GM12872 (cell line): ENCODE measurements at regions not wholly inside any gene's neighbourhood (a gene's known extent, or its start where the extent isn't known, plus 50 kb on each side); places are given as distances from the start of the nearest gene placed in this dataset.

Source experiments
- TF ChIP-seq, protein P1 (sequence below): IDR thresholded peaks from 3 replicates; pipeline ENCODE4 v1.5.1; 2011; ENCODE audit warnings: low read depth, mild to moderate bottlenecking, low read length, moderate library complexity; ENCODE audit not compliant: insufficient read depth

DNA sequence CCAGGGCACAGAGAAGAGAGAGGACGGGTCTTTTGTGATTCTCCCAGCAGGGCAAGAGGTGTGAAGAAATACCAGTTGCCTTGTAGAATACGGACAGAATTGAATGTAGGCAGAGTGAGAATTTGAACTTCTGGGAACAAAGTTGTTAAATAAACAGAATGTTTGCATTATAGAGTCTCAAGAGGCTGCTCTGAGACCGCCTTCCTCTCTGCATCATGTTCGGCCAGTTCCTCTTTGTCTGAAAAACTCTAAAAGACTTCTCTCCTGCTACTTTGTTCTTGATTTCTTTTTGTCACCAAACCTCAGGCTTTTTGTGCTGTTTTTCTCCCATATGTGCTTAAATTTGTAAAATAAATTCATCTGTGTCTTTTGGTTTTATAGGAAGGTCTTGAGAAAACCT is 256.4 kb downstream of the DLEU7 start:
- TF ChIP-seq, protein P1, sequence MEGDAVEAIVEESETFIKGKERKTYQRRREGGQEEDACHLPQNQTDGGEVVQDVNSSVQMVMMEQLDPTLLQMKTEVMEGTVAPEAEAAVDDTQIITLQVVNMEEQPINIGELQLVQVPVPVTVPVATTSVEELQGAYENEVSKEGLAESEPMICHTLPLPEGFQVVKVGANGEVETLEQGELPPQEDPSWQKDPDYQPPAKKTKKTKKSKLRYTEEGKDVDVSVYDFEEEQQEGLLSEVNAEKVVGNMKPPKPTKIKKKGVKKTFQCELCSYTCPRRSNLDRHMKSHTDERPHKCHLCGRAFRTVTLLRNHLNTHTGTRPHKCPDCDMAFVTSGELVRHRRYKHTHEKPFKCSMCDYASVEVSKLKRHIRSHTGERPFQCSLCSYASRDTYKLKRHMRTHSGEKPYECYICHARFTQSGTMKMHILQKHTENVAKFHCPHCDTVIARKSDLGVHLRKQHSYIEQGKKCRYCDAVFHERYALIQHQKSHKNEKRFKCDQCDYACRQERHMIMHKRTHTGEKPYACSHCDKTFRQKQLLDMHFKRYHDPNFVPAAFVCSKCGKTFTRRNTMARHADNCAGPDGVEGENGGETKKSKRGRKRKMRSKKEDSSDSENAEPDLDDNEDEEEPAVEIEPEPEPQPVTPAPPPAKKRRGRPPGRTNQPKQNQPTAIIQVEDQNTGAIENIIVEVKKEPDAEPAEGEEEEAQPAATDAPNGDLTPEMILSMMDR = no peak

DNA sequence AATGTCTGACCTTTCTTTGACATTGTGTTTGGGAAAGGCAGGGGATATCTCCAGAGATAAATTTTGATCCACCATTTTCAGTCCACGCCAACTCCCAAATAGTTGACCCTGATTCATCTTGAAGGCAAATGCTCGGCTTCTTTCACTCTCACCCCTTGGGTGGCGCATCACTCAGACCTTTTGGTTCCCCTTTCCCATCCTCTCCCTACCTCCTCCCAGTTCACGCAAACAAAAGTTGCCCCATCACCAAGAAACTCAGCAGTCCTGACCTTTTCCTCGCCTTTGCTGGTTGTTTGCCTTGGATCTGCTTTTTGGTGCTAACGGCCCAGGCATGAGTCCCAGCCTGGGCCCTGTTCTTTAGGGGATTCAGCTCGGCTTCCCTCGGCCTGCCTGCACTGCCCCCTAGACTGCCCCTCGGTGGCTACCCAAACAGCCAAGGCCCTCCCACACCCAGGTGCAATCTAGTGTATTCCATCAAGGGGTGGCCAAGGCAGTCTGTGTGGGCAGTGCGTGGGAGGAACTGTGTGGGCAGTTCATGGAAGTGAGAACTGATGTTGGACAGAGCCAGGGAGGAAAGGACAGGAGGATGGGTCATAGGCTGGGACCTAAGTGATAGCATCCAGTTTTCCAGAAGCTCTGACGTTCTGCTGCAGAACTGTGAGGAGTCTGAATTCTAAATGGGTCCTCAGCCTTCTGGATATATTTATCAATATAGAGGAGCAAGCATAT is 255.7 kb downstream of the DLEU7 start:
- TF ChIP-seq, protein P1 = no peak

DNA sequence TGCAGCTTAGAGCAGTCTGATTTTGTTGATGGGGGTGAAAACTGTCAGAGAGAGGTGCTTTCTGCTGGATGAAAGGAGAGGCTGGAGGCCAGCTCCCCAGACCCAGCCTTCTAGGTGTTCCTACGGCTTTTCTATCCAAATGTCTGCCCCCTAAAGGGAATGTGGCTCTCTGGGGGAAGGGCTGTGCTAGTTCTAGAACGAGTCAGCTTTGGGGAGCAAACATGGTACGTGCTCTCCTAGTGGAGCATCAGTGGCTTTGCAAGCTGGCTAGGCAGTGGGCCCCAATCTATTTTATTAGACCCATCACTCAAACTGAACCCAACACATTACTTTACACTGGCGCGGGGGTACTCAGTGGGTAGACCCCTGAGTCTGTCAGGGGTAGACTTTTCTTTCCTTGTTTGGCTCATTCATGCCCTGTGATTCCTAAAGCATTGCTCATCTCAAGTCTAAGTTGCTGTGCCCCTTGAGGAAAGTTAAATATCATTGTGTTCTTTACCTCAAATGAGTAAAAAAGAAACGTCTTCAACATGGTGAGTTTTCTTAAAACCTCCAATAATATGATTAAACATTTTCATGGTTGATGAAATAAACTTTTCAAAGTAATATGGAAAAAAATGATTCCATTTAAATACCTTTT is 254.9 kb downstream of the DLEU7 start:
- TF ChIP-seq, protein P1 = no peak

DNA sequence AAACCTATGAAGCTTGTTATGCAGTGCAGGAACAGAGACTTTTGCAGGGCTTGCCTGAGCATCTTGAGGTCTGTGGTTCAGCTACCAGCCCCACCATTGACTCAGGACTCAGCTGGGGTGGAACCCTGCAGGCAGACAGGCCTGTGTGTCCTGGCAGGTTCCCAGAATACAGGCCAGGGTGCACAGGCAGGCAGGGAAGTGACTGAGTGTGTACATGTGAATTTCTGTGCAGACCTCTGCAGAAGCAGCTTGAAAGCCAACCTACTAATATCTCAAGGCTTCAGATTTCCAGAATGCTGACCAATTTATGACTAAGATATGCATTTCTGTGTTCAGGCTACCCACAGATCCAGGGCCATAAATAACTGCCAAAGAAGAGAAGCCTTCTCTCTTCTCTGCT is 254.4 kb downstream of the DLEU7 start:
- TF ChIP-seq, protein P1 = no peak

DNA sequence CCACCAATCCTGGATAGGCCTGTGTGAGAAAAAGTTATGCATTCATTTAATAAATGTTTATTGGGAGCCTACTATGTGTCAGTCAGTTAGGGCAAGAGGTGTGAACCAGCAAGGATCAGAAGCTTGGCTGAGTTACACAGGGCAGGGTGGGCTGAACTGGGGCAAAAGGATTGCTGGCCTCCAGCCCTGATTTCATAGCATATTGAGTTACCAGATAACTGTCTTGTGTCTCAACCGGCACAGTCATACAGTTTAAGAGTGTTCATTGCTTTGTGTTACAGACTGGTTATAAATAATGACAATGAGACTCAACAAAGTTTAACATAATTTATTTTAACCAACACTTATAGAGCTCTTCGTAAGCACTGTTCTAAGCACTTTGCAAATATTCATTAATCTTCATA is 253.8 kb downstream of the DLEU7 start:
- TF ChIP-seq, protein P1 = no peak

DNA sequence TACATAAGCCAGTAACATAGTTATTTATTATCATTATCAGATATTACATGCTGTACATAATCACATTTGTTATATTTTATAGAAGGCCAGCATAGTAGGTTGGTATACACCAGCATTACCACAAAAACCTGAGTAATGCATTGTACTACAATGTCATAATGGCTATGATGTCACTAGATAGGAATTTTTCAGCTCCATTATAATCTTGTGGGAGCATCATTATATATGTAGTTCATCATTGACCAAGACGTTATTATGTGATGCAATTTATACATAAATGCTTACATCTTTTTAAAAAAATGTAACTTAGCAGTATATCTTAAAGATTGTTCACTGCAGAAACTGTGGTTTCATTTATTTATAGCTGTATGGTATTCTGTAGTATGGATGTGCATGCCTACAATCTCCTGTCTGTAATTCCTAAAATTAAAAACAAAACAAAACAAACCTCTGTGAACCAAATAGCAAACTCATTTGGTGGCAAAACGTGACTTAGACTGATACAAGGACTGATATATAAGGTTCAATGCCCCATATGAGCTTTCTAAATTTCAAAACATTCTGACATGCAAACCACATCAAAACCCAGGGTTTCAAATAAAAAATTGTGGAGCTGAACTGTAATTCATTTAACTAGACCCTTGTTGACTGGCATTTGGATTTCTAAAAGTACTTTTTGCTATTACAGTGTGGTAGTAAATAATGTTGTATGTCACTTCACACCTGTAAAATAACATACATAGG is 250.9 kb downstream of the DLEU7 start:
- TF ChIP-seq, protein P1 = no peak

DNA sequence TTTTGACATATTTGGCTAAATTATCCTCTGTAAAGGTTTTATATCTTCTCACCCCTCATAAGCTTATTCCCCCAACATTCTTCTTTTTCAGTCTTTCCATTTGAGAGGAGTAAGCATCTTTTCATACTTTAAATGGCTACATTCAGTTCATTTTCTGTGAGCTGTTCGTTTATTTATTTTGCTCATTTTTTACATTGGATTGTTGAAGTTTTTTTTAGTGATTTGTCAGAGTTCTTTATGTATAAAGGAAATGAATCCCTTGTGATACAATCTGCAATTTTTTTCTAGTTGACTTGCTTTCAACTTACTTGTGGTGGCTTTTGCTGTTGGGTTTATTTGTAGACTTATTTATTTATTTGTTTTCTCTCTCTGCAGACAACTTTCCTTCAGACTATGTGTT is 250.3 kb downstream of the DLEU7 start:
- TF ChIP-seq, protein P1 = no peak
